ENCODE measurements at regions not wholly inside any gene's neighbourhood (a gene's known extent, or its start where the extent isn't known, plus 50 kb on each side); places are given as distances from the start of the nearest gene placed in this dataset.
"Not testable (repeated sequence)": the region's sequence is repeated elsewhere in the genome, so short reads cannot be mapped to it uniquely, and the experiment has no call there.

- Mint-ChIP-seq H3K9me3 (no peaks in the 10 kb centered on the region), H3K27ac (no peak overlapping the region), H3K36me3 (ENCODE audit: low read depth) (no peaks in the 10 kb centered on the region), H3K4me3 (no peak overlapping the region), H3K27me3 (no peaks in the 10 kb centered on the region), H3K4me1 (ENCODE audit: low read depth) (no peaks in the 10 kb centered on the region)
Observed at GRCh38 chr2:14039134-14039533, 593.4 kb upstream of the LRATD1 start.

GRCh38 chr2:14047491-14047890, 585.0 kb upstream of the LRATD1 start:
- H3K4me3 Mint-ChIP-seq, result no peak overlapping the region
- H3K36me3 Mint-ChIP-seq (ENCODE audit: low read depth), result no peaks in the 10 kb centered on the region
- H3K9me3 Mint-ChIP-seq, result peaks cover 4% of the 10 kb centered on the region
- H3K27ac Mint-ChIP-seq, result no peak overlapping the region
- no peaks in the 10 kb centered on the region for H3K27me3 Mint-ChIP-seq
- no peaks in the 10 kb centered on the region for H3K4me1 Mint-ChIP-seq (ENCODE audit: low read depth)

GRCh38 chr2:14051401-14051800, 581.1 kb upstream of the LRATD1 start:
- no peaks in the 10 kb centered on the region for H3K4me1 Mint-ChIP-seq (ENCODE audit: low read depth)
- H3K4me3 Mint-ChIP-seq, result no peak overlapping the region
- no peaks in the 10 kb centered on the region for H3K36me3 Mint-ChIP-seq (ENCODE audit: low read depth)
- no peaks in the 10 kb centered on the region for H3K27me3 Mint-ChIP-seq
- H3K27ac Mint-ChIP-seq, result no peak overlapping the region
- peaks cover 9% of the 10 kb centered on the region for H3K9me3 Mint-ChIP-seq

GRCh38 chr2:14053105-14053504, 579.4 kb upstream of the LRATD1 start:
- no peaks in the 10 kb centered on the region for H3K27me3 Mint-ChIP-seq
- H3K4me3 Mint-ChIP-seq, result no peak overlapping the region
- peaks cover 16% of the 10 kb centered on the region for H3K9me3 Mint-ChIP-seq
- H3K27ac Mint-ChIP-seq, result no peak overlapping the region
- no peaks in the 10 kb centered on the region for H3K36me3 Mint-ChIP-seq (ENCODE audit: low read depth)
- H3K4me1 Mint-ChIP-seq (ENCODE audit: low read depth), result no peaks in the 10 kb centered on the region

- H3K27ac Mint-ChIP-seq, result no peak overlapping the region
- no peaks in the 10 kb centered on the region for H3K36me3 Mint-ChIP-seq (ENCODE audit: low read depth)
Observed at GRCh38 chr2:14064346-14064745, 568.2 kb upstream of the LRATD1 start.

GRCh38 chr2:14072338-14072737, 560.2 kb upstream of the LRATD1 start:
- H3K27me3 Mint-ChIP-seq, result no peaks in the 10 kb centered on the region
- H3K4me1 Mint-ChIP-seq (ENCODE audit: low read depth), result no peaks in the 10 kb centered on the region
- no peaks in the 10 kb centered on the region for H3K9me3 Mint-ChIP-seq
- no peak overlapping the region for H3K4me3 Mint-ChIP-seq
- no peaks in the 10 kb centered on the region for H3K36me3 Mint-ChIP-seq (ENCODE audit: low read depth)
- H3K27ac Mint-ChIP-seq, result no peak overlapping the region

More at GRCh38 chr2:14064346-14064745, 568.2 kb upstream of the LRATD1 start:
- Mint-ChIP-seq H3K4me3 (no peak overlapping the region), H3K27me3 (no peaks in the 10 kb centered on the region), H3K4me1 (ENCODE audit: low read depth) (no peaks in the 10 kb centered on the region), H3K9me3 (peaks cover 7% of the 10 kb centered on the region)

- H3K27me3 Mint-ChIP-seq, result no peaks in the 10 kb centered on the region
- no peaks in the 10 kb centered on the region for H3K9me3 Mint-ChIP-seq
Observed at GRCh38 chr2:14074691-14075090, 557.8 kb upstream of the LRATD1 start.

GRCh38 chr2:14079576-14079975, 552.9 kb upstream of the LRATD1 start:
- H3K4me1 Mint-ChIP-seq (ENCODE audit: low read depth), result no peaks in the 10 kb centered on the region
- no peaks in the 10 kb centered on the region for H3K36me3 Mint-ChIP-seq (ENCODE audit: low read depth)
- H3K4me3 Mint-ChIP-seq, result no peak overlapping the region
- H3K27me3 Mint-ChIP-seq, result no peaks in the 10 kb centered on the region
- no peak overlapping the region for H3K27ac Mint-ChIP-seq
- peaks cover 16% of the 10 kb centered on the region for H3K9me3 Mint-ChIP-seq

More at GRCh38 chr2:14074691-14075090, 557.8 kb upstream of the LRATD1 start:
- Mint-ChIP-seq H3K4me3 (no peak overlapping the region), H3K4me1 (ENCODE audit: low read depth) (no peaks in the 10 kb centered on the region), H3K36me3 (ENCODE audit: low read depth) (no peaks in the 10 kb centered on the region), H3K27ac (no peak overlapping the region)

- Mint-ChIP-seq H3K4me1 (ENCODE audit: low read depth) (no peaks in the 10 kb centered on the region), H3K27ac (no peak overlapping the region), H3K36me3 (ENCODE audit: low read depth) (no peaks in the 10 kb centered on the region), H3K9me3 (peaks cover 21% of the 10 kb centered on the region), H3K27me3 (no peaks in the 10 kb centered on the region), H3K4me3 (no peak overlapping the region)
Observed at GRCh38 chr2:14081521-14081920, 551.0 kb upstream of the LRATD1 start.

GRCh38 chr2:14082640-14083039, 549.9 kb upstream of the LRATD1 start:
- Mint-ChIP-seq H3K36me3 (ENCODE audit: low read depth) (no peaks in the 10 kb centered on the region), H3K27me3 (no peaks in the 10 kb centered on the region), H3K9me3 (peaks cover 24% of the 10 kb centered on the region), H3K4me1 (ENCODE audit: low read depth) (no peaks in the 10 kb centered on the region), H3K4me3 (no peak overlapping the region), H3K27ac (no peak overlapping the region)

GRCh38 chr2:14094592-14094991, 537.9 kb upstream of the LRATD1 start:
- no peak overlapping the region for H3K27ac Mint-ChIP-seq
- no peaks in the 10 kb centered on the region for H3K9me3 Mint-ChIP-seq
- H3K4me3 Mint-ChIP-seq, result no peak overlapping the region
- H3K27me3 Mint-ChIP-seq, result no peaks in the 10 kb centered on the region
- H3K36me3 Mint-ChIP-seq (ENCODE audit: low read depth), result no peaks in the 10 kb centered on the region
- H3K4me1 Mint-ChIP-seq (ENCODE audit: low read depth), result no peaks in the 10 kb centered on the region

GRCh38 chr2:14099101-14099500, 533.4 kb upstream of the LRATD1 start:
- not testable (repeated sequence) for H3K9me3 Mint-ChIP-seq; H3K36me3 Mint-ChIP-seq (ENCODE audit: low read depth); H3K4me3 Mint-ChIP-seq; H3K27ac Mint-ChIP-seq; H3K4me1 Mint-ChIP-seq (ENCODE audit: low read depth); H3K27me3 Mint-ChIP-seq

GRCh38 chr2:14114275-14114674, 518.2 kb upstream of the LRATD1 start:
- no peak overlapping the region for H3K4me3 Mint-ChIP-seq
- no peak overlapping the region for H3K27ac Mint-ChIP-seq
- H3K27me3 Mint-ChIP-seq, result no peaks in the 10 kb centered on the region
- H3K9me3 Mint-ChIP-seq, result no peaks in the 10 kb centered on the region
- H3K36me3 Mint-ChIP-seq (ENCODE audit: low read depth), result no peaks in the 10 kb centered on the region
- no peaks in the 10 kb centered on the region for H3K4me1 Mint-ChIP-seq (ENCODE audit: low read depth)

GRCh38 chr2:14120376-14120775, 512.1 kb upstream of the LRATD1 start:
- H3K4me3 Mint-ChIP-seq, result no peak overlapping the region
- H3K27me3 Mint-ChIP-seq, result no peaks in the 10 kb centered on the region

GRCh38 chr2:14123436-14124103, 508.9 kb upstream of the LRATD1 start:
- H3K4me1 Mint-ChIP-seq (ENCODE audit: low read depth), result no peaks in the 10 kb centered on the region
- no peaks in the 10 kb centered on the region for H3K27me3 Mint-ChIP-seq
- peaks cover 14% of the 10 kb centered on the region for H3K9me3 Mint-ChIP-seq
- H3K27ac Mint-ChIP-seq, result no peak overlapping the region
- H3K36me3 Mint-ChIP-seq (ENCODE audit: low read depth), result no peaks in the 10 kb centered on the region
- no peak overlapping the region for H3K4me3 Mint-ChIP-seq

More at GRCh38 chr2:14120376-14120775, 512.1 kb upstream of the LRATD1 start:
- H3K4me1 Mint-ChIP-seq (ENCODE audit: low read depth), result no peaks in the 10 kb centered on the region
- H3K36me3 Mint-ChIP-seq (ENCODE audit: low read depth), result no peaks in the 10 kb centered on the region
- peaks cover 4% of the 10 kb centered on the region for H3K9me3 Mint-ChIP-seq
- no peak overlapping the region for H3K27ac Mint-ChIP-seq

GRCh38 chr2:14125624-14126293, 506.8 kb upstream of the LRATD1 start:
- Mint-ChIP-seq H3K36me3 (ENCODE audit: low read depth) (no peaks in the 10 kb centered on the region), H3K4me1 (ENCODE audit: low read depth) (no peaks in the 10 kb centered on the region), H3K9me3 (peaks cover 14% of the 10 kb centered on the region), H3K4me3 (no peak overlapping the region), H3K27me3 (no peaks in the 10 kb centered on the region), H3K27ac (no peak overlapping the region)

Measured in stimulated activated naive CD8-positive, alpha-beta T cell treated with anti-CD3 and anti-CD28 coated beads, Interleukin-15, Interleukin-2, amounts not matched to agents 100 ng/mL and 50 ng/mL, for 24 hours (primary cell).